Subcutaneous abdominal adipose tissue (tissue), 5 donors: ENCODE measurements at regions not wholly inside any gene's neighbourhood (a gene's known extent, or its start where the extent isn't known, plus 50 kb on each side); places are given as distances from the start of the nearest gene placed in this dataset.

Source experiments
- H3K27ac ChIP-seq: one replicate; pipeline ENCODE4 v1.7.0; 2013; ENCODE audit warnings: low read depth, mild to moderate bottlenecking, inconsistent platforms, low read length, moderate library complexity
- H3K27me3 ChIP-seq, 5 donors: one replicate each; pipeline ENCODE4 v1.7.0; 2013; ENCODE audit warnings: low read length in 5 of 5, inconsistent platforms in 1 of 5; ENCODE audit not compliant: control insufficient read depth in 5 of 5, insufficient read depth in 4 of 5
- H3K36me3 ChIP-seq, 5 donors: one replicate each; pipeline ENCODE4 v1.7.0; 2013; ENCODE audit warnings: low read length in 5 of 5; ENCODE audit not compliant: control insufficient read depth in 5 of 5, insufficient read depth in 5 of 5
- H3K4me1 ChIP-seq, 5 donors: one replicate each; pipeline ENCODE4 v1.7.0; 2013; ENCODE audit warnings: low read length in 5 of 5, mild to moderate bottlenecking in 3 of 5, moderate library complexity in 1 of 5; ENCODE audit not compliant: control insufficient read depth in 5 of 5, insufficient read depth in 5 of 5
- H3K4me3 ChIP-seq, 5 donors: one replicate each; pipeline ENCODE4 v1.7.0; 2013; ENCODE audit warnings: low read length in 5 of 5, low read depth in 1 of 5
- H3K9ac ChIP-seq, 5 donors: one replicate each; pipeline ENCODE4 v1.7.0; 2013; ENCODE audit warnings: low read length in 5 of 5, mild to moderate bottlenecking in 4 of 5, moderate library complexity in 3 of 5
- H3K9me3 ChIP-seq, 5 donors: one replicate each; pipeline ENCODE4 v1.7.0; 2013; ENCODE audit warnings: low read length in 5 of 5; ENCODE audit not compliant: control insufficient read depth in 5 of 5
- donor health status: healthy.
- donor health status: healthy.
- donor health status: healthy.
- donor health status: healthy.
- donor health status: healthy.

GRCh38 chr12:42969355-42969754, 379.8 kb upstream of the PRICKLE1 start:
- H3K27ac ChIP-seq, result peak overlapping the region; percentile 51
- H3K4me3 ChIP-seq, result peak overlapping the region in 1 of 5 donors; percentile 16

GRCh38 chr12:42968426-42968825, 378.9 kb upstream of the PRICKLE1 start:
- Histone ChIP-seq H3K36me3 (no peaks in the 10 kb centered on the region), H3K9me3 (peaks cover 0 to 4% (median 0%) of the 10 kb centered on the region in 5 donors), H3K4me3 (no peak overlapping the region), H3K27me3 (no peaks in the 10 kb centered on the region), H3K27ac (no peak overlapping the region), H3K4me1 (peaks cover 0 to 24% (median 6%) of the 10 kb centered on the region in 5 donors), H3K9ac (no peak overlapping the region)

More at GRCh38 chr12:42969355-42969754, 379.8 kb upstream of the PRICKLE1 start:
- Histone ChIP-seq H3K9ac (no peak overlapping the region), H3K36me3 (no peaks in the 10 kb centered on the region), H3K4me1 (peaks cover 0 to 24% (median 6%) of the 10 kb centered on the region in 5 donors), H3K27me3 (no peaks in the 10 kb centered on the region), H3K9me3 (peaks cover 0 to 4% (median 0%) of the 10 kb centered on the region in 5 donors)

- H3K27ac ChIP-seq, result no peak overlapping the region
- H3K9ac ChIP-seq, result no peak overlapping the region
- H3K9me3 ChIP-seq, result peaks cover 0 to 4% (median 0%) of the 10 kb centered on the region in 5 donors
- H3K4me3 ChIP-seq, result no peak overlapping the region
- H3K36me3 ChIP-seq, result no peaks in the 10 kb centered on the region
- H3K27me3 ChIP-seq, result no peaks in the 10 kb centered on the region
- peaks cover 0 to 24% (median 6%) of the 10 kb centered on the region in 5 donors for H3K4me1 ChIP-seq
Measured at GRCh38 chr12:42967850-42968249, 378.3 kb upstream of the PRICKLE1 start.

- Histone ChIP-seq H3K36me3 (no peaks in the 10 kb centered on the region), H3K9ac (no peak overlapping the region), H3K27ac (no peak overlapping the region), H3K4me1 (peaks cover 0 to 12% (median 0%) of the 10 kb centered on the region in 5 donors), H3K9me3 (no peaks in the 10 kb centered on the region), H3K27me3 (no peaks in the 10 kb centered on the region), H3K4me3 (no peak overlapping the region)
Measured at GRCh38 chr12:42963988-42964387, 374.4 kb upstream of the PRICKLE1 start.

- Histone ChIP-seq H3K9ac (no peak overlapping the region), H3K9me3 (peaks cover 0 to 2% (median 0%) of the 10 kb centered on the region in 5 donors), H3K4me1 (peaks cover 0 to 15% (median 0%) of the 10 kb centered on the region in 5 donors), H3K27ac (no peak overlapping the region), H3K27me3 (no peaks in the 10 kb centered on the region), H3K36me3 (no peaks in the 10 kb centered on the region), H3K4me3 (no peak overlapping the region)
Measured at GRCh38 chr12:42962384-42962783, 372.8 kb upstream of the PRICKLE1 start.

- Histone ChIP-seq H3K27ac (no peak overlapping the region), H3K4me3 (no peak overlapping the region)
Measured at GRCh38 chr12:42961395-42961794, 371.8 kb upstream of the PRICKLE1 start.

GRCh38 chr12:42960087-42960527, 370.6 kb upstream of the PRICKLE1 start:
- Histone ChIP-seq H3K9ac (no peak overlapping the region), H3K27me3 (no peaks in the 10 kb centered on the region), H3K4me1 (peaks cover 0 to 6% (median 0%) of the 10 kb centered on the region in 5 donors), H3K4me3 (no peak overlapping the region), H3K36me3 (no peaks in the 10 kb centered on the region), H3K27ac (no peak overlapping the region), H3K9me3 (peaks cover 0 to 2% (median 0%) of the 10 kb centered on the region in 5 donors)

More at GRCh38 chr12:42961395-42961794, 371.8 kb upstream of the PRICKLE1 start:
- H3K36me3 ChIP-seq, result no peaks in the 10 kb centered on the region
- peaks cover 0 to 2% (median 0%) of the 10 kb centered on the region in 5 donors for H3K9me3 ChIP-seq
- no peak overlapping the region for H3K9ac ChIP-seq
- H3K4me1 ChIP-seq, result peaks cover 0 to 15% (median 0%) of the 10 kb centered on the region in 5 donors
- H3K27me3 ChIP-seq, result no peaks in the 10 kb centered on the region

- Histone ChIP-seq H3K9me3 (peaks cover 0 to 2% (median 0%) of the 10 kb centered on the region in 5 donors), H3K27ac (no peak overlapping the region), H3K36me3 (no peaks in the 10 kb centered on the region), H3K4me1 (peaks cover 0 to 6% (median 0%) of the 10 kb centered on the region in 5 donors), H3K27me3 (peaks cover 0 to 4% (median 0%) of the 10 kb centered on the region in 5 donors), H3K4me3 (no peak overlapping the region), H3K9ac (no peak overlapping the region)
Measured at GRCh38 chr12:42958291-42958674, 368.7 kb upstream of the PRICKLE1 start.

GRCh38 chr12:42957561-42958290, 368.2 kb upstream of the PRICKLE1 start:
- Histone ChIP-seq H3K27ac (no peak overlapping the region), H3K27me3 (peaks cover 0 to 4% (median 0%) of the 10 kb centered on the region in 5 donors), H3K4me1 (peaks cover 0 to 6% (median 0%) of the 10 kb centered on the region in 5 donors), H3K4me3 (no peak overlapping the region), H3K9me3 (peaks cover 0 to 2% (median 0%) of the 10 kb centered on the region in 5 donors), H3K36me3 (no peaks in the 10 kb centered on the region), H3K9ac (no peak overlapping the region)

GRCh38 chr12:42957136-42957535, 367.6 kb upstream of the PRICKLE1 start:
- Histone ChIP-seq H3K9ac (no peak overlapping the region), H3K27me3 (peaks cover 0 to 4% (median 0%) of the 10 kb centered on the region in 5 donors), H3K4me3 (no peak overlapping the region), H3K4me1 (peaks cover 0 to 6% (median 0%) of the 10 kb centered on the region in 5 donors), H3K9me3 (peaks cover 0 to 2% (median 0%) of the 10 kb centered on the region in 5 donors), H3K36me3 (no peaks in the 10 kb centered on the region), H3K27ac (no peak overlapping the region)
